ENCODE measurements at regions not wholly inside any gene's neighbourhood (a gene's known extent, or its start where the extent isn't known, plus 50 kb on each side); places are given as distances from the start of the nearest gene placed in this dataset.
A peak's percentile ranks its signal among the peaks of the same experiment; 100 is the strongest.
"Not testable (repeated sequence)": the region's sequence is repeated elsewhere in the genome, so short reads cannot be mapped to it uniquely, and the experiment has no call there.

DNA sequence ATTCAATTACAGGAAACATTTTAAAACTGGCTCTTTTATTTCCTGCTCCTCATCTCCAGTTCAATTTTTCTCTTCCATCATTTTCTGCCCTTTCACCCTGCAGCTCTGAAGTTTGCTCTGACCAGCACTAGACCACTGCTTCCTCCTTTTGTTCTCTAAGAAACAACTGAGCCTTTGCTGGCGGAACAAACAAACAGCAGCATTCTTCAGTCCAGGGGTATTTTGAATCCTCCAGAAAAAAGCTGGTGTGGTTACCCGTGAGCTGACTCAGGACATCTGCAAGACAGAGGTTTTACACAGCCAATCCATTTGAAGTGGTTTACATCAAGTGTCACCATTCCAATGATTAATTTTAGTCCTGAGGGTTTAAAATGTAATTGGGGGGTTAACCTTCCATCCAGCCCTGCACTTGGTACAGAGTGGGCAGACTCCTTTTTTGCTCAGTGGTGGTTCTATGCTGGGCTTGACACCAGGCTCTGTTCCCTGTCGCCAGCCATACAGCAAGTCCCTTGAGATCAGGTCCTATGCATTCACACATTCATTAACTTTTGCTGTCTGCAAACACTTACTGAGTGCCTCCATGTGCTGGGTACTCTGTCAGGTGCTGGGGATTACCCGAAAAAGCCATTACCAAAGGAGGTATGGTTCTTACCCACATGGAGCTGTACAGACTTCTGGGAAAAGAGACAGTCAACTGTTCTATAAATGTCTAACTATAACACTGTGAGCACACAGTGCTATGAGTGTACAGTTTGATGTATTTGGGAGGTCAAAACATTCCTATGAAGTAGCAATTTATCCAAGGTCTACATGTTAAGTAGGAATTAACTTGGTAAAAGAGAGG is 909.4 kb upstream of the GYPC start:
- TF ChIP-seq CTCF (IDR thresholded peaks at IDR 0.05) = no peak
- TF ChIP-seq ZFX (IDR thresholded peaks at IDR 0.05; ENCODE audit: borderline replicate concordance) = no peak
- no peak overlapping the region for H3K27ac ChIP-seq

- no peak overlapping the region for H3K27ac ChIP-seq
- TF ChIP-seq CTCF (IDR thresholded peaks at IDR 0.05) (no peak), ZFX (IDR thresholded peaks at IDR 0.05; ENCODE audit: borderline replicate concordance) (no peak)
Measured at GRCh38 chr2:125747165-125747425, 908.9 kb upstream of the GYPC start.

DNA sequence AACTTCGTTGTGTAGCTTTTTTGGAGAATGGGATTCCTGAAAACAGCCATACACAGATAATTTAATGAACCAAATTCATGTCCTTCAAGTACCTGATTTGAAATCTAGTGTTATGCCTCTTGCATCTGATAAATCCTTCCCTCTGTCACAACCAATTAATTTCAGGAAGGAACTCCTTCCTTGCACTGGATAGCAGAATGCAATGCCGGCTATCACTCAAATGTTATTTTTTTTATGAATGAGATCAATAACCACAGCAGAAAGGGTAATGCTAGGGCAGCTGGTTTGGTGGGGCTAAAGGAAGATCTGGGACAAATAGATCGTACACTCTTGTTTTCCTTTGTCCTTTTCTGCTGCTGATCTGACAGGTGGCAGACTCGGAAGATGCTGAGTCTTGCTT is 899.5 kb upstream of the GYPC start:
- no peak overlapping the region for H3K27ac ChIP-seq
- TF ChIP-seq ZFX (IDR thresholded peaks at IDR 0.05; ENCODE audit: borderline replicate concordance) (no peak), CTCF (IDR thresholded peaks at IDR 0.05) (no peak)

DNA sequence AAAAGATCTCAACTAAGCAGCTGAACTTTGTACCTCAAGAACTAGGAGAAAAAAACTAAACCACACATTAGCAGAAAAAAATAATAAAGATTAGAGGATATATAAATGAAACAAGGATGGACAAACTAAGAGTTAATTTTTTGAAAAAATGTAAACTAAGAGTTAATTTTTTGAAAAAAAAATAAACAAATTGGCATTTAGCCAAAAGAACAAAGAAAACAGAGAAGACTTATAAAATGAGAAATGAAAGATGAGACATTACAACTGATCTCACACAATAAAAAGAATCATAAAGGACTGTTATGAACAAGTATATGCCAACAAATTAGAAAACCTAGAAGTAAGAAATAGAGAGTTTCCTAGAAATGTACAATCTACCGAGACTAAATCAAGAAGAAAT is 859.2 kb upstream of the GYPC start:
- no peak overlapping the region for H3K27ac ChIP-seq
- no peak for TF ChIP-seq CTCF (IDR thresholded peaks at IDR 0.05)

DNA sequence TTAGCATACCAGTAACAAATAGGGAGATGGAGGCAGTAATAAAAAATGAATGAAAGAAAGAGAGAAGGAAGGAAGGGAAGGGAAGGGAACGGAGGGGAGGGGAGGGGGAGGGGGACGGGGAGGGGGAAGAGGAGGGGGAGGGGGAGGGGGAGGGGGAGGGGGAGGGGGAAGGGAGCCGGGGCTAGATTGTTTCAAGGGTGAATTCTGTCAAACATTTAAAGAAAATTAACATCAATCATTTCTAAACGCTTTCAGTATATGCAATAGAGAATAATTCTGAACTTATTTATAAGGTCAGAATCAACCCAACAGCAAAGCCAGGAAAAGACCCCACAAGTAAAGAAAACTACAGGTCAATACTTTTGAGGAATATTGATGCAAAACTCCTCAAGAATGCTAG is 858.8 kb upstream of the GYPC start:
- H3K27ac ChIP-seq = no peak overlapping the region
- TF ChIP-seq ZFX (IDR thresholded peaks at IDR 0.05; ENCODE audit: borderline replicate concordance) (no peak), CTCF (IDR thresholded peaks at IDR 0.05) (no peak)

DNA sequence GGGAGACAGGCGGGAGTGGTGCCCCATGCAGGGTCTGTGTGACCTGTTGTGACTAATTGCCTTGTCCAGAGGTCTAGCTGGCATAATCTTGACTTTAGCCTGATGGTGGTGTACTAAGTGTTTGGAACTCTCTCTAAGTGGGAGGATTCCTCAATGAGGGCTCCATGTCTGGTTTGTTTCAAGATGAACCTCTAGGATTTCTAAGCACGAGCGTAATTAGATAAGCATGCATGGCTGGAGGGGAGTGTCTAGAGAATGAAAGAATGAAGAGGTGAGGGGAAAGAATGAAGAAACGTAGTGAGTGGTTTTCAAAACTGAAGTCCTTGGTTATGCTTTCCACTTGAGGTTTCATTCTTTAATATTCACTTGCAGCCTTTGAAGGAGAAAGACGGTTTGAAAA is 833.2 kb upstream of the GYPC start:
- H3K27ac ChIP-seq = no peak overlapping the region
- TF ChIP-seq CTCF (IDR thresholded peaks at IDR 0.05) (no peak), ZFX (IDR thresholded peaks at IDR 0.05; ENCODE audit: borderline replicate concordance) (no peak)

DNA sequence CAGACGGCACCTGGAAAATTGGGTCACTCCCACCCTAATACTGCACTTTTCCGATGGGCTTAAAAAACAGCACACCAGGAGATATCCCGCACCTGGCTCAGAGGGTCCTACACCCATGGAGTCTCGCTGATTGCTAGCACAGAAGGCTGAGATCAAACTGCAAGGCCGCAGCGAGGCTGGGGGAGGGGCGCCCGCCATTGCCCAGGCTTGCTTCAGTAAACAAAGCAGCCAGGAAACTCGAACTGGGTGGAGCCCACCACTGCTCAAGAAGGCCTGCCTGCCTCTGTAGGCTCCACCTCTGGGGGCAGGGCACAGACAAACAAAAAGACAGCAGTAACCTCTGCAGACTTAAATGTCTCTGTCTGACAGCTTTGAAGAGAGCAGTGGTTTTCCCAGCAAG is 830.2 kb upstream of the GYPC start:
- H3K27ac ChIP-seq = not testable (repeated sequence)

GRCh38 chr2:125837128-125837527 is 818.8 kb upstream of the GYPC start:
- no peak for TF ChIP-seq CTCF (IDR thresholded peaks at IDR 0.05)
- no peak for TF ChIP-seq ZFX (IDR thresholded peaks at IDR 0.05; ENCODE audit: borderline replicate concordance)
- H3K27ac ChIP-seq = 0 out of 2 replicates have a peak overlapping the region, but pooled peaks have one; percentile 20

Data from 22Rv1 (cell line).